Activated CD8-positive, alpha-beta memory T cell treated with anti-CD3 and anti-CD28 coated beads, Interleukin-2, amount 50 U/mL, for 1 hour (primary cell): ENCODE measurements at regions not wholly inside any gene's neighbourhood (a gene's known extent, or its start where the extent isn't known, plus 50 kb on each side); places are given as distances from the start of the nearest gene placed in this dataset.
"Not testable (repeated sequence)": the region's sequence is repeated elsewhere in the genome, so short reads cannot be mapped to it uniquely, and the experiment has no call there.

Source experiments
- DNase-seq: peaks from one replicate; pipeline ENCODE4 v3.0.0-alpha.2; 2020; ENCODE audit errors: extremely low read depth

GRCh38 chr1:121006826-121007225, 117.3 kb downstream of the PPIAL4A start:
- DNase-seq: not testable (repeated sequence)

GRCh38 chr1:121007755-121008154, 118.2 kb downstream of the PPIAL4A start:
- DNase-seq: not testable (repeated sequence)

- DNase-seq: not testable (repeated sequence)
Observed at GRCh38 chr1:121008512-121009215, 119.1 kb downstream of the PPIAL4A start.

- not testable (repeated sequence) for DNase-seq
Observed at GRCh38 chr1:121009216-121010057, 119.9 kb downstream of the PPIAL4A start.

GRCh38 chr1:121010141-121010540, 120.6 kb downstream of the PPIAL4A start:
- not testable (repeated sequence) for DNase-seq

- not testable (repeated sequence) for DNase-seq
Observed at GRCh38 chr1:121013181-121013580, 123.6 kb downstream of the PPIAL4A start.

GRCh38 chr1:121016182-121017028, 126.8 kb downstream of the PPIAL4A start:
- not testable (repeated sequence) for DNase-seq

- DNase-seq: not testable (repeated sequence)
Observed at GRCh38 chr1:121019715-121020349, 130.3 kb downstream of the PPIAL4A start.

- DNase-seq: not testable (repeated sequence)
Observed at GRCh38 chr1:121020350-121021236, 131.0 kb downstream of the PPIAL4A start.

- DNase-seq: not testable (repeated sequence)
Observed at GRCh38 chr1:121021716-121022115, 132.1 kb downstream of the PPIAL4A start.

GRCh38 chr1:121032878-121033494, 143.4 kb downstream of the PPIAL4A start:
- not testable (repeated sequence) for DNase-seq

GRCh38 chr1:121036792-121037191, 147.2 kb downstream of the PPIAL4A start:
- DNase-seq: not testable (repeated sequence)

- not testable (repeated sequence) for DNase-seq
Observed at GRCh38 chr1:121040974-121041373, 143.2 kb downstream of the FAM72B start.

- DNase-seq: not testable (repeated sequence)
Observed at GRCh38 chr1:121041497-121041896, 142.6 kb downstream of the FAM72B start.

GRCh38 chr1:121042882-121043281, 141.3 kb downstream of the FAM72B start:
- not testable (repeated sequence) for DNase-seq

GRCh38 chr1:121048293-121048752, 135.8 kb downstream of the FAM72B start:
- DNase-seq: not testable (repeated sequence)

- DNase-seq: not testable (repeated sequence)
Observed at GRCh38 chr1:121048769-121049443, 135.2 kb downstream of the FAM72B start.

- not testable (repeated sequence) for DNase-seq
Observed at GRCh38 chr1:121050097-121050496, 134.0 kb downstream of the FAM72B start.
